ENCODE measurements at regions not wholly inside any gene's neighbourhood (a gene's known extent, or its start where the extent isn't known, plus 50 kb on each side); places are given as distances from the start of the nearest gene placed in this dataset.

- ChIA-PET RAD21 (ENCODE audit: low non-redundant PET in 1 of 2, low total read pairs in 2 of 2, uncharacterized antibody in 2 of 2, unreplicated experiment in 2 of 2) (no interaction called here), CTCF (no interaction called here), POLR2A (no interaction called here)
- TF ChIP-seq POLR2A (IDR thresholded peaks at IDR 0.05; ENCODE audit: borderline replicate concordance, extremely low read depth, insufficient read depth, insufficient read length): no peak
- TF ChIP-seq CTCF (IDR thresholded peaks at IDR 0.05 in 2 of 3, conservative IDR thresholded peaks at IDR 0.05 in 1 of 3; ENCODE audit: borderline replicate concordance in 1 of 3, insufficient read depth in 1 of 3, low read depth in 2 of 3, low read length in 2 of 3): 0 out of 6 replicates have a peak, but pooled peaks of 1 of the 3 experiments have one; percentile 7
- ATAC-seq (peak; percentile 52), DNase-seq (ENCODE audit: low read depth, low spot score) (no peak)
- Histone ChIP-seq H3K9me3 (ENCODE audit: control insufficient read depth in 1 of 2, insufficient read depth in 1 of 2, low read depth in 1 of 2, low read length in 2 of 2) (no peaks in the 10 kb centered on the region), H3K27ac (ENCODE audit: low read depth, low read length) (no peak overlapping the region), H3K27me3 (ENCODE audit: insufficient read depth, low read length) (no peaks in the 10 kb centered on the region), H3K4me3 (replicated peaks in 1 of 2; ENCODE audit: low read depth in 1 of 2, low read length in 2 of 2) (no peak overlapping the region), H3K9me2 (ENCODE audit: insufficient read depth) (no peaks in the 10 kb centered on the region), H3K9ac (ENCODE audit: low read length) (no peak overlapping the region), H4K20me1 (ENCODE audit: insufficient read depth) (no peaks in the 10 kb centered on the region), H2AFZ (ENCODE audit: low read depth, low read length, poor library complexity, severe bottlenecking) (no peak overlapping the region), H3K4me2 (ENCODE audit: low read length) (no peak overlapping the region), H3K36me3 (ENCODE audit: control insufficient read depth in 1 of 2, insufficient read depth in 2 of 2, low read length in 2 of 2) (no peaks in the 10 kb centered on the region), H3K79me2 (ENCODE audit: insufficient read depth, low read length) (no peaks in the 10 kb centered on the region), H3K4me1 (ENCODE audit: control insufficient read depth in 1 of 2, insufficient read depth in 2 of 2, low read length in 2 of 2) (no peaks in the 10 kb centered on the region)
- BruUV-seq (replicated peaks): no TSS peak
- intact Hi-C loops (cut with micrococcal nuclease): no loop called here
Measured at GRCh38 chr13:104993708-104994107, 1541.8 kb downstream of the EFNB2 start.

DNA sequence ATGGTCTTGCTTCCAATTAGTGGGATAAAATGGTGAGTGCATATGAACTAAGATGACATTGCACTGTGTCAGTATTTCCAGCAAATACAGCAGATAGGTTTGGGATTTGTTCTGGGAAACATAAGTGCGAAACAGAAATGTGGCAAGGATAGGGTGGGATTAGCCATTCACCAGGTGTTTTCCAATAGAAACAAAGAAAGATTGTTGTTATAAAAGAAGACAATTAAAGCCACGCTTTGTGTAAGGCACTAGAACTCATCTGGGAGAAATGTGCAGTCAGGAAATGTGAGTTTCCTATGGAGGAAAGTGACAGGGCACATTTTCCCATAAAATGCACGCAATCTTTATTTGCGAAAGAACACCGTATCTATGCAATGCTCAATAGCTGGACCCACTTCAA lies 1547.8 kb downstream of the EFNB2 start:
- Histone ChIP-seq H3K27ac (ENCODE audit: low read depth, low read length) (no peak overlapping the region), H3K4me2 (ENCODE audit: low read length) (no peak overlapping the region), H3K27me3 (ENCODE audit: insufficient read depth, low read length) (no peaks in the 10 kb centered on the region), H2AFZ (ENCODE audit: low read depth, low read length, poor library complexity, severe bottlenecking) (no peak overlapping the region), H3K9ac (ENCODE audit: low read length) (no peak overlapping the region), H3K4me1 (ENCODE audit: control insufficient read depth in 1 of 2, insufficient read depth in 2 of 2, low read length in 2 of 2) (no peaks in the 10 kb centered on the region), H3K79me2 (ENCODE audit: insufficient read depth, low read length) (no peaks in the 10 kb centered on the region), H4K20me1 (ENCODE audit: insufficient read depth) (no peaks in the 10 kb centered on the region), H3K36me3 (ENCODE audit: control insufficient read depth in 1 of 2, insufficient read depth in 2 of 2, low read length in 2 of 2) (no peaks in the 10 kb centered on the region), H3K9me2 (ENCODE audit: insufficient read depth) (no peaks in the 10 kb centered on the region), H3K9me3 (ENCODE audit: control insufficient read depth in 1 of 2, insufficient read depth in 1 of 2, low read depth in 1 of 2, low read length in 2 of 2) (no peaks in the 10 kb centered on the region), H3K4me3 (replicated peaks in 1 of 2; ENCODE audit: low read depth in 1 of 2, low read length in 2 of 2) (no peak overlapping the region)
- DNase-seq (ENCODE audit: low read depth, low spot score) (no peak), ATAC-seq (no peak)
- POLR2A ChIA-PET: no interaction called here
- RAD21 ChIA-PET (ENCODE audit: low non-redundant PET in 1 of 2, low total read pairs in 2 of 2, uncharacterized antibody in 2 of 2, unreplicated experiment in 2 of 2): no interaction called here
- CTCF ChIA-PET: interaction anchor here (0.6 kb wide), 1 partner anchor 262 kb away, joined by 3 read pairs; no protein-coding TSS in a partner anchor
- intact Hi-C loops (cut with micrococcal nuclease): no loop called here
- no TSS peak for BruUV-seq (replicated peaks)
- TF ChIP-seq ZFX (IDR thresholded peaks at IDR 0.05): no peak
- TF ChIP-seq CEBPB (IDR thresholded peaks at IDR 0.05; ENCODE audit: low read depth): no peak
- TF ChIP-seq REST (IDR thresholded peaks at IDR 0.05; ENCODE audit: low read depth): no peak
- TF ChIP-seq FOSL1 (IDR thresholded peaks at IDR 0.05; ENCODE audit: low read depth): no peak
- TF ChIP-seq POLR2AphosphoS5 (IDR thresholded peaks at IDR 0.05; ENCODE audit: low read depth, low read length): no peak
- no peak for TF ChIP-seq ELF1 (IDR thresholded peaks at IDR 0.05; ENCODE audit: borderline replicate concordance, low read depth)
- TF ChIP-seq ZNF274 (IDR thresholded peaks at IDR 0.05; ENCODE audit: low read depth, low read length): no peak
- TF ChIP-seq MAX (IDR thresholded peaks at IDR 0.05): no peak
- TF ChIP-seq, protein P1, sequence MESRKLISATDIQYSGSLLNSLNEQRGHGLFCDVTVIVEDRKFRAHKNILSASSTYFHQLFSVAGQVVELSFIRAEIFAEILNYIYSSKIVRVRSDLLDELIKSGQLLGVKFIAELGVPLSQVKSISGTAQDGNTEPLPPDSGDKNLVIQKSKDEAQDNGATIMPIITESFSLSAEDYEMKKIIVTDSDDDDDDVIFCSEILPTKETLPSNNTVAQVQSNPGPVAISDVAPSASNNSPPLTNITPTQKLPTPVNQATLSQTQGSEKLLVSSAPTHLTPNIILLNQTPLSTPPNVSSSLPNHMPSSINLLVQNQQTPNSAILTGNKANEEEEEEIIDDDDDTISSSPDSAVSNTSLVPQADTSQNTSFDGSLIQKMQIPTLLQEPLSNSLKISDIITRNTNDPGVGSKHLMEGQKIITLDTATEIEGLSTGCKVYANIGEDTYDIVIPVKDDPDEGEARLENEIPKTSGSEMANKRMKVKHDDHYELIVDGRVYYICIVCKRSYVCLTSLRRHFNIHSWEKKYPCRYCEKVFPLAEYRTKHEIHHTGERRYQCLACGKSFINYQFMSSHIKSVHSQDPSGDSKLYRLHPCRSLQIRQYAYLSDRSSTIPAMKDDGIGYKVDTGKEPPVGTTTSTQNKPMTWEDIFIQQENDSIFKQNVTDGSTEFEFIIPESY (IDR thresholded peaks at IDR 0.05; ENCODE audit: extremely low read depth, insufficient replicate concordance, low read length): no peak
- TF ChIP-seq EZH2 (IDR thresholded peaks at IDR 0.05): no peak
- TF ChIP-seq RAD21 (IDR thresholded peaks at IDR 0.05; ENCODE audit: low read depth): no peak
- TF ChIP-seq SIN3A (IDR thresholded peaks at IDR 0.05; ENCODE audit: low read depth): no peak

All from HCT116 (cell line).